Upper lobe of left lung (tissue), 6 donors: ENCODE measurements at regions not wholly inside any gene's neighbourhood (a gene's known extent, or its start where the extent isn't known, plus 50 kb on each side); places are given as distances from the start of the nearest gene placed in this dataset.

Source experiments
- ATAC-seq, 2 donors: fragments of 200-7000 bp; cut with Tn5 transposase; one replicate each; pipeline ENCODE4 v1.9.1; 2022; ENCODE audit warnings: mild to moderate bottlenecking in 2 of 2, moderate library complexity in 2 of 2; ENCODE audit not compliant: low FRiP score in 2 of 2
- DNase-seq, 2 donors: peaks; one replicate each; pipeline ENCODE4 v3.0.0-alpha.2; 2019 to 2020
- H3K27ac ChIP-seq, 4 donors: fragments of 200-600 bp; sonication (generic); one replicate each; pipeline ENCODE4 v1.5.1; 2016 to 2019
- H3K27me3 ChIP-seq, 4 donors: fragments of 200-600 bp; sonication (generic); one replicate each; pipeline ENCODE4 v1.5.1; 2017 to 2019
- H3K36me3 ChIP-seq, 4 donors: fragments of 200-600 bp; sonication (generic); one replicate each; pipeline ENCODE4 v1.5.1; 2016 to 2019
- H3K4me1 ChIP-seq, 4 donors: fragments of 200-600 bp; sonication (generic); one replicate each; pipeline ENCODE4 v1.5.1; 2018 to 2019
- H3K4me3 ChIP-seq, 4 donors: fragments of 200-600 bp; sonication (generic); one replicate each; pipeline ENCODE4 v1.5.1; 2017 to 2019; ENCODE audit warnings: mild to moderate bottlenecking in 2 of 4, moderate library complexity in 1 of 4
- H3K9me3 ChIP-seq, 4 donors: fragments of 200-600 bp; sonication (generic); one replicate each; pipeline ENCODE4 v1.5.1; 2018 to 2019
- EP300 ChIP-seq, 4 donors: sonication (generic); formaldehyde crosslinking; IDR thresholded peaks; one replicate each; pipeline ENCODE4 v1.5.1; 2017; ENCODE audit warnings: antibody characterized with exemption in 4 of 4, control low read depth in 2 of 4
- POLR2A ChIP-seq, 4 donors: fragments of 450-650 bp; IDR thresholded peaks; one replicate each; pipeline ENCODE4 v1.5.1; 2016 to 2017; ENCODE audit warnings: antibody characterized with exemption in 4 of 4, mild to moderate bottlenecking in 2 of 4
- POLR2AphosphoS5 ChIP-seq, 2 donors: sonication (generic); formaldehyde crosslinking; IDR thresholded peaks; one replicate each; pipeline ENCODE4 v1.5.1; 2017; ENCODE audit warnings: antibody characterized with exemption in 2 of 2
- WGBS, 2 donors: methylation state at CpG; one replicate each; pipeline ENCODE4 v1.1.5; 2017 to 2018; 5-methylcytosine and 5-hydroxymethylcytosine counted together
- TF ChIP-seq, protein P1 (sequence below), 6 experiments: fragments of 450-650 bp in 4 of 6; fragments of 200-600 bp in 2 of 6; sonication (generic) in 2 of 6; IDR thresholded peaks; one replicate each; pipeline ENCODE4 v1.5.1; 2016 to 2019; ENCODE audit warnings: antibody characterized with exemption in 6 of 6
- donor health status: DM: no; HTN: no; CAD: no; lungs with moderate emphysema.
- donor health status: DM: no; HTN: yes; CAD: no; lungs with severe emphysema.

DNA sequence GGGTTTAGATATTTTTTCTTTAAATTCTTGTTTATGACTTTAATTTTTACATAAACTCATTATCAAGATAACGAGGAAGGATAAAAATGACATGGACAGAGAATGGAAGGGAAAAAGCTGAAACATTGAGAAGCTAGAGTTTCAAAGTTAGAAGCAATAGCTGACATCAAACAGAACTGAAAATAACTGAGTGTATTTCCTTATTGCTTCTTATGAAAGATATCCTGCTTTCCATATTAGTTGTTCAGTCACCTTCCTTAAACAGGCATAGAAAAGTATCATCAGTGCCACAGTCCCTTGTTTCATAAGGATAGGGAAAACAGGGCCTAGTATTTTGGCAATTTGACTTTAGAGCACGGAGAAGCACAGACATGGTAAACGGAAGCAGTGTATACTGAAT is 460.5 kb upstream of the GHITM start:
- TF ChIP-seq, protein P1, sequence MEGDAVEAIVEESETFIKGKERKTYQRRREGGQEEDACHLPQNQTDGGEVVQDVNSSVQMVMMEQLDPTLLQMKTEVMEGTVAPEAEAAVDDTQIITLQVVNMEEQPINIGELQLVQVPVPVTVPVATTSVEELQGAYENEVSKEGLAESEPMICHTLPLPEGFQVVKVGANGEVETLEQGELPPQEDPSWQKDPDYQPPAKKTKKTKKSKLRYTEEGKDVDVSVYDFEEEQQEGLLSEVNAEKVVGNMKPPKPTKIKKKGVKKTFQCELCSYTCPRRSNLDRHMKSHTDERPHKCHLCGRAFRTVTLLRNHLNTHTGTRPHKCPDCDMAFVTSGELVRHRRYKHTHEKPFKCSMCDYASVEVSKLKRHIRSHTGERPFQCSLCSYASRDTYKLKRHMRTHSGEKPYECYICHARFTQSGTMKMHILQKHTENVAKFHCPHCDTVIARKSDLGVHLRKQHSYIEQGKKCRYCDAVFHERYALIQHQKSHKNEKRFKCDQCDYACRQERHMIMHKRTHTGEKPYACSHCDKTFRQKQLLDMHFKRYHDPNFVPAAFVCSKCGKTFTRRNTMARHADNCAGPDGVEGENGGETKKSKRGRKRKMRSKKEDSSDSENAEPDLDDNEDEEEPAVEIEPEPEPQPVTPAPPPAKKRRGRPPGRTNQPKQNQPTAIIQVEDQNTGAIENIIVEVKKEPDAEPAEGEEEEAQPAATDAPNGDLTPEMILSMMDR (IDR thresholded peaks at IDR 0.05), result no peak
- TF ChIP-seq POLR2AphosphoS5 (IDR thresholded peaks at IDR 0.05) (no peak), POLR2A (IDR thresholded peaks at IDR 0.05) (no peak), EP300 (IDR thresholded peaks at IDR 0.05) (no peak)
- 81 to 84% methylated on average over 3 of the region's 3 CpGs for WGBS, 2 donors
- no peak for ATAC-seq
- H3K36me3 ChIP-seq, result no peaks in the 10 kb centered on the region
- H3K4me3 ChIP-seq, result no peak overlapping the region
- no peaks in the 10 kb centered on the region for H3K9me3 ChIP-seq
- DNase-seq, result no peak
- H3K4me1 ChIP-seq, result no peaks in the 10 kb centered on the region
- no peak overlapping the region for H3K27ac ChIP-seq
- H3K27me3 ChIP-seq, result no peaks in the 10 kb centered on the region

DNA sequence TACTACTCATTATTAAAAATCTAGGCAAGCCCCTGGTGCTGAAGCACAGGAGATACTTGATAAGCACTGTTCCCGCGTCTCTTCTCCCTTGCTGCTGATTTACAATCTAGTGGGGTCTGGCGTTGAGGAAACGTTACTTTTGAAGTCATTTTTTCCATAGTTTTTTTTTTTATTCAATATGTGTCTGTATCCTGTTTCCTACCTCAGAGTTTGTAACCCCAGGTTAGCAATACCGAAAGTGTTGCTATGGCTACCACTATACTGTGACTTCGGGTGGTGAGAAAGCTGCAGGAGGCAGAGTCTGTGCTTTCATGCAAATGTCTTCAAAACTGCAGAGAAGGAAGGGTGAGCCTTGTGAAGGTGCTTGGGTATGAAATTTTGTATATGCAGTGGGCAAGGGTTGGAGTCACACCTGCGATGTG is 458.8 kb upstream of the GHITM start:
- no peak overlapping the region for H3K4me3 ChIP-seq
- no peak for DNase-seq
- no peak overlapping the region for H3K27ac ChIP-seq
- no peak for ATAC-seq
- WGBS, 2 donors, result 61 to 63% methylated on average over 7 of the region's 7 CpGs
- H3K36me3 ChIP-seq, result no peaks in the 10 kb centered on the region
- H3K9me3 ChIP-seq, result no peaks in the 10 kb centered on the region
- TF ChIP-seq POLR2A (IDR thresholded peaks at IDR 0.05) (no peak), EP300 (IDR thresholded peaks at IDR 0.05) (no peak)
- no peaks in the 10 kb centered on the region for H3K27me3 ChIP-seq
- H3K4me1 ChIP-seq, result no peaks in the 10 kb centered on the region

GRCh38 chr10:83682414-83682813 is 456.9 kb upstream of the GHITM start:
- H3K27me3 ChIP-seq, result no peaks in the 10 kb centered on the region
- TF ChIP-seq POLR2AphosphoS5 (IDR thresholded peaks at IDR 0.05) (no peak), EP300 (IDR thresholded peaks at IDR 0.05) (no peak), POLR2A (IDR thresholded peaks at IDR 0.05) (no peak)
- TF ChIP-seq, protein P1 (IDR thresholded peaks at IDR 0.05), result no peak
- no peak overlapping the region for H3K4me3 ChIP-seq
- DNase-seq, result no peak
- no peaks in the 10 kb centered on the region for H3K9me3 ChIP-seq
- WGBS, 2 donors, result 86 to 94% methylated on average over 2 of the region's 2 CpGs
- ATAC-seq, result no peak
- H3K4me1 ChIP-seq, result no peaks in the 10 kb centered on the region
- H3K27ac ChIP-seq, result no peak overlapping the region
- H3K36me3 ChIP-seq, result no peaks in the 10 kb centered on the region

DNA sequence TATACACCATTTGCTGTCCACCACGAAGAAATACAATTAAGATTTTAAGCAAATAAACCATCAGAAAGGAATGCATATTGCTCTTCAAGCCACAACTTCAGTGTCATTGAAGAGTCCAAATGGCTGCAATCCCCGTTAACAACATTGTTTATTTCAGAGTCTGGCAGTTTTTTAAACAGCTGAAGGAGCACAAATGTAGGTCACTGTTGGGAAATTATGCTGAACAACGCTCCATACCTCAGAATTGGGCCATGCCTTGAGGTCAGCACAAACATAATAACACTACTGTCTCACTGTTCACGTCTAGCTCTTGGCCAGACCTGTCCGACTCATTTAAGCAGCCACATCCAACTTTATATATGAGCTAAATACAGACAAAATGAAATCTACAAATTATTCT is 453.9 kb upstream of the GHITM start:
- Histone ChIP-seq H3K9me3 (no peaks in the 10 kb centered on the region), H3K36me3 (no peaks in the 10 kb centered on the region), H3K4me3 (no peak overlapping the region), H3K4me1 (no peaks in the 10 kb centered on the region), H3K27me3 (no peaks in the 10 kb centered on the region), H3K27ac (no peak overlapping the region)
- ATAC-seq, result no peak
- WGBS, 2 donors, result 48 to 57% methylated on average over 5 of the region's 5 CpGs
- DNase-seq, result no peak
- TF ChIP-seq POLR2A (IDR thresholded peaks at IDR 0.05) (no peak), POLR2AphosphoS5 (IDR thresholded peaks at IDR 0.05) (no peak), EP300 (IDR thresholded peaks at IDR 0.05) (no peak)
- TF ChIP-seq, protein P1 (IDR thresholded peaks at IDR 0.05), result no peak

GRCh38 chr10:83691791-83692596 is 447.3 kb upstream of the GHITM start:
- Histone ChIP-seq H3K4me3 (no peak overlapping the region), H3K36me3 (no peaks in the 10 kb centered on the region), H3K4me1 (no peaks in the 10 kb centered on the region), H3K9me3 (no peaks in the 10 kb centered on the region), H3K27ac (no peak overlapping the region), H3K27me3 (no peaks in the 10 kb centered on the region)
- DNase-seq (no peak), ATAC-seq (no peak)
- WGBS, 2 donors, result 40 to 64% methylated on average over 2 of the region's 2 CpGs
- TF ChIP-seq POLR2AphosphoS5 (IDR thresholded peaks at IDR 0.05) (no peak), POLR2A (IDR thresholded peaks at IDR 0.05) (no peak), EP300 (IDR thresholded peaks at IDR 0.05) (no peak)
- TF ChIP-seq, protein P1 (IDR thresholded peaks at IDR 0.05), result no peak
